ENCODE measurements at regions not wholly inside any gene's neighbourhood (a gene's known extent, or its start where the extent isn't known, plus 50 kb on each side); places are given as distances from the start of the nearest gene placed in this dataset.
"Not testable (repeated sequence)": the region's sequence is repeated elsewhere in the genome, so short reads cannot be mapped to it uniquely, and the experiment has no call there.

DNA sequence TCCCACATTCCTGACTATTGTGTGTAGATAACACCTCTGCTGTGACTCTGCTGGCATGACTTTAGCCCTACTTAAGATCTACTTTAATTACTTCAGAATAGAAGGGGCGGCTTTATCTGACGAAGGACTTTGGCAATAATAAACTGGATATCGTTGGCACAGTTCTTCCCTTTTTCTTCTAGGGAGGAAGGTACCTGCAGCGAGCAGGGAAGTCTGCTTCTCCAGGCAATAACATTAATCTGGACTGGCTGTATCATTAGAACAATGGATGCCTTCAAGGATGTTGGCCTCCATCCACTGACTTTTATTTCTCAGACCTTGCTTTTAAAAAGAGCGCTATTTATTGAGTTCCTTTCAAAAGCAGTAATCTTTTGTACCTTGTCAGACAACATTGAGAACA, 172.6 kb upstream of the THSD7A start:
- WGBS = 39% methylated on average over 5 of the region's 5 CpGs
- H3K27ac ChIP-seq = no peak overlapping the region
- TF ChIP-seq POLR2A (IDR thresholded peaks at IDR 0.05) = no peak
- no peak for TF ChIP-seq POLR2AphosphoS5 (IDR thresholded peaks at IDR 0.05)
- TF ChIP-seq, protein P1, sequence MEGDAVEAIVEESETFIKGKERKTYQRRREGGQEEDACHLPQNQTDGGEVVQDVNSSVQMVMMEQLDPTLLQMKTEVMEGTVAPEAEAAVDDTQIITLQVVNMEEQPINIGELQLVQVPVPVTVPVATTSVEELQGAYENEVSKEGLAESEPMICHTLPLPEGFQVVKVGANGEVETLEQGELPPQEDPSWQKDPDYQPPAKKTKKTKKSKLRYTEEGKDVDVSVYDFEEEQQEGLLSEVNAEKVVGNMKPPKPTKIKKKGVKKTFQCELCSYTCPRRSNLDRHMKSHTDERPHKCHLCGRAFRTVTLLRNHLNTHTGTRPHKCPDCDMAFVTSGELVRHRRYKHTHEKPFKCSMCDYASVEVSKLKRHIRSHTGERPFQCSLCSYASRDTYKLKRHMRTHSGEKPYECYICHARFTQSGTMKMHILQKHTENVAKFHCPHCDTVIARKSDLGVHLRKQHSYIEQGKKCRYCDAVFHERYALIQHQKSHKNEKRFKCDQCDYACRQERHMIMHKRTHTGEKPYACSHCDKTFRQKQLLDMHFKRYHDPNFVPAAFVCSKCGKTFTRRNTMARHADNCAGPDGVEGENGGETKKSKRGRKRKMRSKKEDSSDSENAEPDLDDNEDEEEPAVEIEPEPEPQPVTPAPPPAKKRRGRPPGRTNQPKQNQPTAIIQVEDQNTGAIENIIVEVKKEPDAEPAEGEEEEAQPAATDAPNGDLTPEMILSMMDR (IDR thresholded peaks at IDR 0.05) = no peak

DNA sequence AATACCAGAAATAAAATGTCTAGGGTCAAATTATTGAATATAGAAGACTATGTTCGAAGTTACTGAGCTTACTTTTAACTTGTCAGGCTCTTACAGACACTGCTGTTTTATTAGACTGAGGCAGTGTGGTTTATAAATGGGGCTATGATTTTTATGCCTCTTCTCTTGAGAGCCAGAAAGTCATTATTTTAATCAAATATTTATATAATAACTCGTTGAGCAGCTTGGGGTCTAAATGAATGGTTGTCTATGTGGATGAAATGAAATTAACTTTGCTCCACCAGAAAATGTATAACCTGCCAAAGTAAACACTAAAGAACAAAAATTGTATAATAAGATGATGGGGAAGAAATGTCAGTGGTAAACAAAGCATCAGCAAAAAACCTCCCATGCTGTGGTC, 175.6 kb upstream of the THSD7A start:
- WGBS = 23% methylated on average over 2 of the region's 2 CpGs
- H3K27ac ChIP-seq = no peak overlapping the region
- DNase-seq (ENCODE audit: low spot score) = no peak
- no peaks in the 10 kb centered on the region for H3K9me3 ChIP-seq
- H3K27me3 ChIP-seq (replicated peaks; ENCODE audit: insufficient read depth) = no peaks in the 10 kb centered on the region
- TF ChIP-seq POLR2AphosphoS5 (IDR thresholded peaks at IDR 0.05) = no peak
- TF ChIP-seq, protein P1 (IDR thresholded peaks at IDR 0.05) = no peak
- TF ChIP-seq POLR2A (IDR thresholded peaks at IDR 0.05) = no peak
- no peak overlapping the region for H3K4me3 ChIP-seq
- intact Hi-C loops (cut with DNase I) = no loop called here
- H3K36me3 ChIP-seq = no peaks in the 10 kb centered on the region
- H3K4me1 ChIP-seq (replicated peaks) = no peaks in the 10 kb centered on the region

More for the DNA sequence above, 172.6 kb upstream of the THSD7A start:
- Histone ChIP-seq H3K27me3 (replicated peaks; ENCODE audit: insufficient read depth) (no peaks in the 10 kb centered on the region), H3K9me3 (no peaks in the 10 kb centered on the region), H3K36me3 (no peaks in the 10 kb centered on the region), H3K4me1 (replicated peaks) (no peaks in the 10 kb centered on the region), H3K4me3 (no peak overlapping the region)
- intact Hi-C loops (cut with DNase I) = no loop called here
- DNase-seq (ENCODE audit: low spot score) = no peak

DNA sequence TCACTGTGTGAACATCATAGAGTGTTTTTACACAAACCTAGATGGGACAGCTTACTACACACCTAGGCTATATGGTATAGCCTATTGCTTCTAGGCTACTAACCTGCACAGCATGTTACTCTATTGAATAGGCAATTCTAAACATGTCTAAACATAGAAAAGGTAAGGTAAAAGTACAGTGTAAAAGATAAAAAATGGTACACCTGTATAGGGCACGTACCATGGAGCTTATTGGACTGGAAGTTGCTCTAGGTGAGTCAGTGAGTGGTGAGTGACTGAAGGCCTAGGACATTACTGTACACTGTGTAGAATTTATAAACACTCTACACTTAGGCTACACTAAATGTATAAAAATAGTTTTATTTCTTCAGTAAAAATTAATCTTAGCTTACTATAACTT, 182.0 kb upstream of the THSD7A start:
- Histone ChIP-seq H3K27ac (no peak overlapping the region), H3K27me3 (replicated peaks; ENCODE audit: insufficient read depth) (no peaks in the 10 kb centered on the region), H3K9me3 (no peaks in the 10 kb centered on the region), H3K4me3 (no peak overlapping the region), H3K36me3 (no peaks in the 10 kb centered on the region), H3K4me1 (replicated peaks) (no peaks in the 10 kb centered on the region)
- WGBS = 95% methylated on average over 1 of the region's 1 CpG
- DNase-seq (ENCODE audit: low spot score) = no peak
- TF ChIP-seq POLR2A (IDR thresholded peaks at IDR 0.05) (no peak), POLR2AphosphoS5 (IDR thresholded peaks at IDR 0.05) (no peak)
- TF ChIP-seq, protein P1 (IDR thresholded peaks at IDR 0.05) = no peak
- intact Hi-C loops (cut with DNase I) = no loop called here

DNA sequence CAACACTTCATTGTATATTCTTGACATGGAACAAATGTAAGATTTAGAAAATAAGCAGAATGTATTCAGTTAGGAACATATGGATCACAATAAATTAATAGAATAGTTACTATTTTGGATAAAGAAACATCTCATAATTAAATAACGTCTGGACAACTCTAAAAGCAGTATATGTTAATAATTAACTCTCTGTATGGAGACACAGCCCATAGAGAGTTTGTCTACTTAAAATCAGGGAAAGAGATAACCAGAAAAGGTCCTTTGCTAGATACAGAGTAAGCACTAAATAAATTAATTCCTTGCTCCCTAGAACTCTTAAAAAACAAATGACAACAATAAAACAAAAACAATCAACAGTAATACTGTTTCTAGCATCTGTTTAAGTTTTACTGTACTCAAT, 184.4 kb upstream of the THSD7A start:
- Histone ChIP-seq H3K4me3 (no peak overlapping the region), H3K9me3 (no peaks in the 10 kb centered on the region), H3K36me3 (no peaks in the 10 kb centered on the region), H3K27ac (no peak overlapping the region), H3K4me1 (replicated peaks) (no peaks in the 10 kb centered on the region), H3K27me3 (replicated peaks; ENCODE audit: insufficient read depth) (no peaks in the 10 kb centered on the region)
- TF ChIP-seq, protein P1 (IDR thresholded peaks at IDR 0.05) = no peak
- TF ChIP-seq POLR2AphosphoS5 (IDR thresholded peaks at IDR 0.05) (no peak), POLR2A (IDR thresholded peaks at IDR 0.05) (no peak)
- no peak for DNase-seq (ENCODE audit: low spot score)
- intact Hi-C loops (cut with DNase I) = no loop called here
- 36% methylated on average over 1 of the region's 1 CpG for WGBS

DNA sequence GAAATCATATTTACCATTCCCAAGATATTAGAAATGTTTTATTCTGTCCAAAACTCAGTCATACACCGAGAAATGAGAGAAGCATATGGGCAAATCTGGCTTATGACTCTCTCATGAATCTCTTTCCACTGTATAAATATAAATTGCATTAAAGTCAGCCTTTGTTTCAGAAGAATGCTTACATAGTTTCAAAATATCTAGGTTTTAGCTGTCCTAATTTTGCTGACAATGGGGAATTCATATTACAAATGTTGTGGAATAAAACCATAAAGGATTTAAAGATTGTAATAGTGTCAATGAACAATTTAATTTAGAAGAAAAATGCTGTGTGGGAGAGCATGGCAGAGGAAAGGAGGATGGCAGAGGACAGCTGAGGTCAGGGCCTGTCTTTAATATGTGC, 185.0 kb upstream of the THSD7A start:
- Histone ChIP-seq H3K27me3 (replicated peaks; ENCODE audit: insufficient read depth) (no peaks in the 10 kb centered on the region), H3K4me1 (replicated peaks) (no peaks in the 10 kb centered on the region), H3K9me3 (no peaks in the 10 kb centered on the region), H3K36me3 (no peaks in the 10 kb centered on the region), H3K4me3 (no peak overlapping the region), H3K27ac (no peak overlapping the region)
- TF ChIP-seq POLR2A (IDR thresholded peaks at IDR 0.05) (no peak), POLR2AphosphoS5 (IDR thresholded peaks at IDR 0.05) (no peak)
- TF ChIP-seq, protein P1 (IDR thresholded peaks at IDR 0.05) = no peak
- WGBS = 83% methylated on average over 1 of the region's 1 CpG
- intact Hi-C loops (cut with DNase I) = no loop called here
- no peak for DNase-seq (ENCODE audit: low spot score)

DNA sequence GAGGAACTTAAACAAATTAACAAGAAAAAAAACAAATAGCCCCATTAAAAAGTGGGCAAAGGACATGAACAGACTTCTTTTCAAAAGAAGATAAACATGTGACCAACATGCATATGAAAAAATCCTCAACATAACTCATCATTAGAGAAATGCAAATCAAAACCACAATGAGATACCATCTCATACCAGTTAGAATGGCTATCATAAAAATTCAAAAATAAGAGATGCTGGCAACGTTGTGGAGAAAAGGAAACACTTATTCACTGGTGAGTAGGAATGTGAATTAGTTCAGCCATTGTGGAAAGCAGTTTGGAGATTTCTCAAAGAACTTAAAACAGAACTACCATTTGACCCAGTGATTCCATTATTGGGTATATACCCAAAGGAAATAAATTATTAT, 189.1 kb upstream of the TMEM106B start:
- H3K9me3 ChIP-seq; H3K27ac ChIP-seq; H3K27me3 ChIP-seq (replicated peaks; ENCODE audit: insufficient read depth); H3K4me1 ChIP-seq (replicated peaks); DNase-seq (ENCODE audit: low spot score); H3K4me3 ChIP-seq; intact Hi-C loops (cut with DNase I); H3K36me3 ChIP-seq: not testable (repeated sequence)
- 44% methylated on average over 1 of the region's 1 CpG for WGBS
